ENCODE measurements at regions not wholly inside any gene's neighbourhood (a gene's known extent, or its start where the extent isn't known, plus 50 kb on each side); places are given as distances from the start of the nearest gene placed in this dataset.
"Not testable (repeated sequence)": the region's sequence is repeated elsewhere in the genome, so short reads cannot be mapped to it uniquely, and the experiment has no call there.

DNA sequence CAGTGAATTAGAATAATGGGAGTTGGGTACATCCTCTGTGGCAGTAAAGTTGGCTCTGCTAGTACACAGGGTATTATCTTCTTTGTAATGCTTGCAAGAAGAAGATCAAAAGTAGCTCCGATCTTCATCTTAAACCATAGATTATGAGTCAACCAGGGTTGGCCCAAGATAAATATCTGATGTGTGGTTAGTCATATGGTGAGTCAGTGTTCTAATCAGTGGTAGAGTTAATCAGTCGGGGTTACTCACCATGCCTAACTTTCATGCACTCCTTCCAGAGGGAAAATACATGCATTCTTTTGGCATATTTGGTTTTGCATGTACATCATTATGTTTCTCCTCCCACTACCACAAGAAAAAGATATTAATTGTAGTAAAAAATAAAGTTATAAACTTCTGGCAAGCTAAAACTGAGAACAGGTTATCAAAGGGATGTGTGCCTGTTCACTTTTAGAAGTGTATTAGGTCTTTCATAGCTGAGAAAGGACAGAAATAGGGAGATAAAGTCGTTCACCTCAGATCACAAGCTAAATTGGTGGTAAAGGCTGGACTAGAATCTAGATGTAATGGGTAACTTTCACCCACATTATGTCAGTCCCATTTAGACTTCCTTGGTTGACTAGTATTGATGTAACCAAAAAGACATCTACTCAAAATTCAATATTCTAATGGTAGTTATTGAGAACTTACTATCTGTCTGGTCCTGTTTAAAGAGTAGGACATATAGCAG, 684.4 kb downstream of the IRS1 start:
- DNase-seq: no peak

- DNase-seq: no peak
These were observed 685.2 kb downstream of the IRS1 start for GRCh38 chr2:226114436-226114835.

- DNase-seq: no peak
These were observed 699.6 kb downstream of the NYAP2 start for GRCh38 chr2:226098861-226099745.

DNA sequence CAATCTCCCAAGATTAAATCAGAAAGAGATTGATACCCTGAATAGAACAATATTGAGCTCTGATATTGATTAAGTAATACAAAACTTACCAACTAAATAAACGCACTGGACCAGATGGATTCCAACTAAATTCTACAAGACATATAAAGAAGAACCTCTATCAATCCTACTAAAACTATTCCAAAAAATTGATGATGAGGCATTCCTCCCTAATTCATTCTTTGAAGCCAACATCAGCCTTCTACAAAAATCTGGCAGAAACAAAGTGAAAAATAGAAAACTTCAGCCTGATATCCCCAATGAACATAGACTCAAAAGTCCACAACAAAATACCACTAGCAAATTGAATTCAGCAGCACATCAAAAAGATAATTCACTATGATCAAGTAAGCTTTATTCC, 695.5 kb downstream of the NYAP2 start:
- DNase-seq: no peak

- no peak for DNase-seq
These were observed 693.9 kb downstream of the NYAP2 start for GRCh38 chr2:226093364-226093763.

- DNase-seq: no peak
These were observed 688.8 kb downstream of the NYAP2 start for GRCh38 chr2:226088366-226088674.

- DNase-seq: no peak
These were observed 688.2 kb downstream of the NYAP2 start for GRCh38 chr2:226087505-226088365.

DNA sequence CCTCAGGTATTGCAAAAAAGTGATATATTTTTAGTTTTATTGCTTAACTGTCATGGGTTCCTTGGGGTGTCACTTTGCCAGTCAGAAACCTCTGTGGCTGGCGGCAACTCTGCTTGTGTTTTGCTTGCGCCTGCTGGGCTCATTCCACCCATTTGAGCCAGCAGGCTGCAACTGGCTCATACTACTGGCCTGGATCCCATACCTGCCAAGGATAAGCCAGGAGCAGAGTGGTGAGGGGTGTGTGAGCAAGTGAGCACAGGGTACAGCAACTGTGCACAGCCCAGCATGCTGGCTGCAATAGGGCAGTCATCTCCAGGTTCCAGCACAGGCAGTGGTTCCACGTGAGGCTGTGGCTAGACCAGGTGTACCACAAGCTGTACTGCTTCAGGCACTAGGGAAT, 687.5 kb downstream of the NYAP2 start:
- no peak for DNase-seq

- no peak for DNase-seq
These were observed 686.7 kb downstream of the NYAP2 start for GRCh38 chr2:226086190-226086589.

GRCh38 chr2:226085425-226085824, 685.9 kb downstream of the NYAP2 start:
- not testable (repeated sequence) for DNase-seq

GRCh38 chr2:226080334-226080733, 680.8 kb downstream of the NYAP2 start:
- DNase-seq: no peak

DNA sequence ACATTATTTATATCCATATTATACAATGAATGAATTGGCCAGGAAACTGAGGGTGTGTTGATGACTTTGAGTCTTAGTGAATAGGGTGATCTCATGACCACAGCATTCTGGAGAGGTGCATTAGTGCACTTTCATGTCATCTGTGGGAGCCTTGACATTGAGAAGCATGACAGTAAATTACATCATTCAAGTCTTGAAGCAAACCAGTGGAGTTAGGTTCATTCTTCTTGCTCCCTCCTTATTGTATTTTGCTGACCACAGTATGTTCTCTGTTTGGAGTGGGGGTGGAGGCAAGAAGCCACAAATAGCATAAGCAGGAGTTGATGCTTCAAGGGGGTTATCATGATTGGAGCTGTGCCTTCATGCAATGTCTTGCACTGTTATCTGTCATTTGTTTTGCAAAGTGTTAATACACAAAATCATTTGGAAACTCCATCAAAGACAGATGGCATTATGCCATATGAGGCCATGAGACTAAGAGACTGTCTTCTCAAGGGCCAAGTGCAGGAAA, 680.2 kb downstream of the NYAP2 start:
- no peak for DNase-seq

GRCh38 chr2:226079196-226079595, 679.7 kb downstream of the NYAP2 start:
- no peak for DNase-seq

- no peak for DNase-seq
These were observed 679.2 kb downstream of the NYAP2 start for GRCh38 chr2:226078666-226079065.

GRCh38 chr2:226077841-226078240, 678.3 kb downstream of the NYAP2 start:
- no peak for DNase-seq

- DNase-seq: no peak
These were observed 677.5 kb downstream of the NYAP2 start for GRCh38 chr2:226077031-226077430.

- DNase-seq: no peak
These were observed 677.0 kb downstream of the NYAP2 start for GRCh38 chr2:226076529-226076928.

GRCh38 chr2:226074391-226074790, 674.9 kb downstream of the NYAP2 start:
- no peak for DNase-seq

DNA sequence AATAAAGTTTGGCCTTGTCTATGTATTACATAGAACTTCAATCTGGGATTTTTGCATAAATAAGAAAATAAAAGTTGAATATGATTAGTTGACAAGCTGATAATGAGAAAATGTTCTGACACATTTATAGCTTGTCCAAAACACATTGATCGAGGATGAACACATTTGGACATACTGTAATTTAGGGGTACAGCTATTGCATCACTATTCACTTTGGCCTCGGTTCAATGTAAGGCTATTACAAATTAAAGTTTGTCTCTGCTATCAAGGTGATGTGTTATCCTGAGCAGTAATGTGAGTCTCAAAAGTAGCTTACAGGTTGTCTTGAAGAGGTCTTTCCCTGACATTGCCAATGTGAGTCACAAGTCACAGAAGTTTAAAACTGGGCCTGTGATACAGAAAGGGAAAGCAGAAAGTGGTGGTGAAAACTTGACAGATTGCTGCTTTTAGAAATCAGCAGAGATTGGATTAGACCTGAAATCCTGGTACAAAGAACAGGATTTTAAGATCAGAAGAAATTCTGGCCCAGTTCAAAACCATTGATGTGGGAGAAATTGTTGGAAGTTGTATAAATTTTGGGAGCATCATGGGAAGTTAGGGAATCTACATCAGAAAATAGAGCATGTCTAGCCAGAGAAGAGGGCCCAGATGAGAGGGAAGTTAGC, 674.1 kb downstream of the NYAP2 start:
- no peak for DNase-seq

GRCh38 chr2:226066873-226067272, 667.4 kb downstream of the NYAP2 start:
- DNase-seq: no peak

DNA sequence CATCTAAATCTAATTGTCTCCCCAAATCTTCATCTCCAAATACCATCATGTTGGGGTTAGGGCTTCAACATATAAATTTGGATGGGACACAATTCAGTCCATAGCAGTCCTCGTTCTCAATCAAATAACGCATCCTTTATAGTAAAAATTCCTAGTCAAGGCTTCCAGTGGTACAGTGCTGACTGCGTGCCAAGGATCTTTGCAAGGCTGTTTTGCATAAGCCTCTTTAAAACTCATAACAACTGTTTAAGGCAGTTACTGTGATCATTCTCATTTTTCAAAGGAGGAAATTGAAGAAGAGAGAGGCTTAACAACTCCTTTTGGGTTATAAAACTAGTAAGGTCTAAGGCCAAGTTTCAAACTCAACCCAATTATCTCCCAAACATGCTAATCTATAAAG, 666.9 kb downstream of the NYAP2 start:
- DNase-seq: no peak

- DNase-seq: no peak
These were observed 665.5 kb downstream of the NYAP2 start for GRCh38 chr2:226064932-226065570.
